ENCODE measurements at regions not wholly inside any gene's neighbourhood (a gene's known extent, or its start where the extent isn't known, plus 50 kb on each side); places are given as distances from the start of the nearest gene placed in this dataset.

- H3K4me3 ChIP-seq (ENCODE audit: low read depth, low read length), result no peak overlapping the region
- TF ChIP-seq CTCF (IDR thresholded peaks at IDR 0.05; ENCODE audit: borderline replicate concordance, insufficient read depth, low read depth, low read length), result no peak
These were observed 90.8 kb upstream of the SLC34A2 start for GRCh38 chr4:25564836-25565235.

- no peak for TF ChIP-seq CTCF (IDR thresholded peaks at IDR 0.05; ENCODE audit: borderline replicate concordance, insufficient read depth, low read depth, low read length)
- H3K4me3 ChIP-seq (ENCODE audit: low read depth, low read length), result no peak overlapping the region
These were observed 88.4 kb upstream of the SLC34A2 start for GRCh38 chr4:25567253-25567652.

GRCh38 chr4:25569716-25570115 lies 85.9 kb upstream of the SLC34A2 start:
- no peak for TF ChIP-seq CTCF (IDR thresholded peaks at IDR 0.05; ENCODE audit: borderline replicate concordance, insufficient read depth, low read depth, low read length)
- no peak overlapping the region for H3K4me3 ChIP-seq (ENCODE audit: low read depth, low read length)

GRCh38 chr4:25575611-25576010 lies 80.0 kb upstream of the SLC34A2 start:
- no peak overlapping the region for H3K4me3 ChIP-seq (ENCODE audit: low read depth, low read length)
- TF ChIP-seq CTCF (IDR thresholded peaks at IDR 0.05; ENCODE audit: borderline replicate concordance, insufficient read depth, low read depth, low read length), result no peak

GRCh38 chr4:25578432-25578831 lies 77.2 kb upstream of the SLC34A2 start:
- no peak for TF ChIP-seq CTCF (IDR thresholded peaks at IDR 0.05; ENCODE audit: borderline replicate concordance, insufficient read depth, low read depth, low read length)
- H3K4me3 ChIP-seq (ENCODE audit: low read depth, low read length), result no peak overlapping the region

- TF ChIP-seq CTCF (IDR thresholded peaks at IDR 0.05; ENCODE audit: borderline replicate concordance, insufficient read depth, low read depth, low read length), result no peak
- H3K4me3 ChIP-seq (ENCODE audit: low read depth, low read length), result no peak overlapping the region
These were observed 74.8 kb upstream of the SLC34A2 start for GRCh38 chr4:25580633-25581467.

GRCh38 chr4:25585901-25586523 lies 69.6 kb upstream of the SLC34A2 start:
- no peak for TF ChIP-seq CTCF (IDR thresholded peaks at IDR 0.05; ENCODE audit: borderline replicate concordance, insufficient read depth, low read depth, low read length)

More at GRCh38 chr4:25585901-25586523, 69.6 kb upstream of the SLC34A2 start:
- no peak overlapping the region for H3K4me3 ChIP-seq (ENCODE audit: low read depth, low read length)
